GM18499 (cell line): ENCODE measurements at regions not wholly inside any gene's neighbourhood (a gene's known extent, or its start where the extent isn't known, plus 50 kb on each side); places are given as distances from the start of the nearest gene placed in this dataset.

Experiments
- ATAC-seq: cut with Tn5 transposase; IDR thresholded peaks from one replicate; pipeline ENCODE4 v1.9.1; 2021; ENCODE audit warnings: moderate number of reproducible peaks; ENCODE audit not compliant: insufficient read depth, unreplicated experiment

GRCh38 chr1:208917281-208917680 is 666.2 kb upstream of the CAMK1G start:
- ATAC-seq = no peak

- no peak for ATAC-seq
Measured at GRCh38 chr1:208917723-208918122, 665.8 kb upstream of the CAMK1G start.

- ATAC-seq = no peak
Measured at GRCh38 chr1:208918160-208918559, 665.4 kb upstream of the CAMK1G start.

- no peak for ATAC-seq
Measured at GRCh38 chr1:208919371-208919770, 664.1 kb upstream of the CAMK1G start.

GRCh38 chr1:208921259-208921658 is 662.3 kb upstream of the CAMK1G start:
- no peak for ATAC-seq

- no peak for ATAC-seq
Measured at GRCh38 chr1:208923456-208923855, 660.1 kb upstream of the CAMK1G start.

GRCh38 chr1:208923946-208924720 is 659.4 kb upstream of the CAMK1G start:
- ATAC-seq = no peak

GRCh38 chr1:208924928-208925327 is 658.6 kb upstream of the CAMK1G start:
- ATAC-seq = no peak

- ATAC-seq = no peak
Measured at GRCh38 chr1:208928349-208929010, 655.0 kb upstream of the CAMK1G start.

GRCh38 chr1:208929575-208929974 is 653.9 kb upstream of the CAMK1G start:
- ATAC-seq = no peak

- ATAC-seq = no peak
Measured at GRCh38 chr1:208931936-208932335, 651.6 kb upstream of the CAMK1G start.

- no peak for ATAC-seq
Measured at GRCh38 chr1:208933984-208934525, 649.5 kb upstream of the CAMK1G start.

- no peak for ATAC-seq
Measured at GRCh38 chr1:208934933-208935332, 648.6 kb upstream of the CAMK1G start.

GRCh38 chr1:208935517-208936187 is 647.9 kb upstream of the CAMK1G start:
- ATAC-seq = no peak

- ATAC-seq = no peak
Measured at GRCh38 chr1:208939537-208940085, 643.9 kb upstream of the CAMK1G start.

GRCh38 chr1:208942394-208943130 is 641.0 kb upstream of the CAMK1G start:
- no peak for ATAC-seq

GRCh38 chr1:208943291-208943690 is 640.2 kb upstream of the CAMK1G start:
- ATAC-seq = no peak

- ATAC-seq = no peak
Measured at GRCh38 chr1:208944981-208945451, 638.5 kb upstream of the CAMK1G start.

- ATAC-seq = no peak
Measured at GRCh38 chr1:208950206-208950605, 633.3 kb upstream of the CAMK1G start.

GRCh38 chr1:208951026-208951525 is 632.4 kb upstream of the CAMK1G start:
- ATAC-seq = no peak
